Stimulated activated CD8-positive, alpha-beta memory T cell treated with anti-CD3 and anti-CD28 coated beads, Interleukin-15, amount 100 ng/mL, for 4 hours (primary cell): ENCODE measurements at regions not wholly inside any gene's neighbourhood (a gene's known extent, or its start where the extent isn't known, plus 50 kb on each side); places are given as distances from the start of the nearest gene placed in this dataset.

Experiments
- DNase-seq, 2 donors: peaks; one replicate each; pipeline ENCODE4 v3.0.0-alpha.2; 2020; ENCODE audit warnings: low read depth in 2 of 2

DNA sequence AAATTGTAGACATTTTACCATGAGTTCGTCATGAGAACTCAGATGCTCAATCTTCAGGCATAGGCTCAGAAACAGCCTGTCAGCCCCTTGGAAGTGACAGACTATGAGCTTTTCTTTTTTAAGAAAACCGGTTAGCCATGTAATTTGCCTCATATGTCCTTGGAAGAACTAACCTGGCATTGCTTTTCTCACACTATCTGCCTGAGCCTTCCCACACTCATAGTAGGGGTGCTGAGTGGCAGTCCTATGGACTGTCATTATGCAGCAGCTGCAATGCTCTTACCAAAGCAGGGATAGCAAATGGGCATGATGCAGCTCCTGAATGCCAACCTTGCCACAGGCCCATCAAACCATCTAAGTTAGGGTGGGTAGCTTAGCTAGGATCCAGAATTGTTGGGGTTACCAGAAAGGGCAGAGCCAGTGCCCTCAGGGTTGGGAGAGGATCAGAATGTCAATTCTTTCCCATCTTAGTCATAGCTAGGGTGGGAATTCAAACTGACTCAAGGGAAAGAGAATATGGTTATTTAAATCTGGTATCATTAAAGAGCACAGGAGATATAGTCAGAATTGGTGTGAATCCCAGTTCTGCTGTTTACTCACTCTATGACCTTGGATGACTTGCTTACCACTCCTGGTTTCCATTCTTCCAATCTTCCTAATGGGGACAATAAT, 230.6 kb upstream of the CPEB2 start:
- no peak for DNase-seq

DNA sequence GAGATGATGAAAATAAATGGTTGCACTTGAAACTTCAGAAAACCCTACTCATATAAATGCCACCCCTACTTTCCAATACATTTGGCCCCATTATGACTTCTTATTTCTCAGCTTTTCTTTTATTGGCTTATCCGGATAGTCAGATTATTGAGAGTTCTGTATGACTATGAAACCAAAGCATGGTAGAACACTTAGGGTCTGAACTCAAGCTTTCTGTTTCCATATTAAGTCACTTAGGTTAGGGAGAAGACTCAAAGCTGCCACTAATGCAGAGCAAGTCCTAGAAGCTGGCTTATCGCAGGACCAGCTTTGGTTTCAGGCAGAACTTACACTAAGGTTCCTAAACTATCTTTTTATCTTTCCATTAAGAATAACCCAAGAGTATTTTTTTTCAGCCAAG, 229.9 kb upstream of the CPEB2 start:
- DNase-seq, result no peak

DNA sequence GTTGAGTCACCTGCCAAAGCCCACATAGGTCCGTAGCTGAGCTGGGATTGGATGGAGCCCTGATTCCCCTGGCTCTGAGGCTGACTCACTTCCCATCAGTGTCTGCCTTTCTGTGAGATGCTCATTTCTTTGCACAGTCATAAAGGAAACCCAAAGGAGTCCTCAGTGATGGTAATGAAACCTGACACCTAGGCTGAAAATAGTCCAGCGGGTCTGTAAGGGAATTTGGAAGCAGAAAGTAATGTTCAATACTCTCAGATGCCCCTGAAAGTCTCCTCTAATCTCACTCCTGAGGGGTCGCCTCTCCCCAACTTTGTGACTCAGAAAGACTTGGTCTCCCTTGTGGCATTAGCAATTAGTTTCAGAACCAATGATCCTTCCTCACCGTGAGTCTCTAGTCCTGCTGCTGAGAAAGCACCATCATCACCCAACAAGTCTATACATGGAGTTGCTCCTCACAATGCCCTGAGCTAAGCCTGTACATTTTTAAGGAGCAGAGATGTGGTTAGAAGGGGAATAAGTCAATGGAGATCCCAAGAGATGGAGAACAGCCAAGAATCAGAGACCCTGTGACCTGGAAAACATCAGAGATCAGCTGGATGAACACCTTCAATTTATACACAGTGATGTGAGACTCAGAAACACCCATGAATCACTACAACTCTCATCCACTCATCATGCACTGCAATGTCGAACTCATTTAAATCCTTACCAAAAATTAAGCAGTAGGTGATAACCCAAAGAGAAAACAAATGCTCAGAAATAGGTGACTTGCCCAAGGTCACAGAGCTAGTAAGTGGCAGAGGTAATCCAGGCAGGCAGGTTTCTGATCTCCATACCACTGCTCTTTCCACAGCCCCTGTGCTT, 219.0 kb upstream of the CPEB2 start:
- no peak for DNase-seq

DNA sequence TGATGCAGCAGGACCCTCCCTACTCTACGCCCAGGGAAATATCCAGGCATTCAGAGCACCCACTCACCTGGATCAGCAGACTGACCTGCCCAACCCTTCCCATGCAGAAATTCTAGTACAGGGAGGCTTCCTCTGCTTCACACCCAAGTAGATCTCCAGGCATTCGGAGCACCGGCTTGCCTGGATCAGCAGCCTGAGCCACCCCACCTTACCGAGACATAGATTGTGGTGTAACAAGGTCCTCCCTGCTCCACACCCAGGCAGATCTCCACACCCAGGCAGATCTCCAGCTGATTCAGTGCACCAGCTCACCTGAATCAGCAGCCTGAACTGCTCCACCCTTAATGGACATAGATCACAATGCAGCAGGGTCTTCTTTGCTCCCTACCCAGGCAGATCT, 215.1 kb upstream of the CPEB2 start:
- DNase-seq, result no peak

DNA sequence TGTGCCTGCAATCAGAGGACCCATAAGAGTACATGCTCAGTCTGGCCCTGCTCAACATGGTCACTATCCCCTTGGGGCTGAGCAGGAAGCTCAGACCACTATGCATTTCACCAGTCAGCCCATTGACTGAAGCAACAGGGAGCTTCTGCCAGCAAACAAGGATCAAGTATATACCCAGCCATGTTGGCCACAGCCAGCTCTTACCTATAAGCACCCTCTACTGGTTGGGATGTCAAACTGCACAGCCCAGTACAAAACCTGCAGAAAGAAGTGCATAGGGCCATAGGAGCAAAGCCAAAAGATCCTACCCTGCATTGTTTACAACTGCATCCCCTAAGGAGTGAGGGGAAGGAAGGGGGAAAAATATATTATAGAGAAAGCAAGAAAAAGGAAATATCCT, 214.4 kb upstream of the CPEB2 start:
- no peak for DNase-seq

DNA sequence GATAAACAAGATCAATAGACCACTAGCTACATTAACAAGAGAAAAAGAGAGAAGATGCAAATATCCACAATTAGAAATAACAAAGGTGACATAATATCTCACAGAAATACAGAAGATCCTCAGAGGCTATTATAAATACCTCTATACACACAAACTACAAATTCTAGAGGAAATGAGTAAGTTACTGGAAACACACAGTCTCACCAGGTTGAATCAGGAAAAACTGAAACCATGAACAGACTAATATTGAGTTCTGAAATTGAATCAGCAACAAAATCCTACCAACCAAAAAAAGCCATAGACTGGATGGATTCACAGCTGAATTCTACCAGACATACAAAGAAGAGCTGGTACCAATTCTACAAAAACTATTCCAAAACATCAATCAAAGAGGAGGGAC, 211.8 kb upstream of the CPEB2 start:
- no peak for DNase-seq

DNA sequence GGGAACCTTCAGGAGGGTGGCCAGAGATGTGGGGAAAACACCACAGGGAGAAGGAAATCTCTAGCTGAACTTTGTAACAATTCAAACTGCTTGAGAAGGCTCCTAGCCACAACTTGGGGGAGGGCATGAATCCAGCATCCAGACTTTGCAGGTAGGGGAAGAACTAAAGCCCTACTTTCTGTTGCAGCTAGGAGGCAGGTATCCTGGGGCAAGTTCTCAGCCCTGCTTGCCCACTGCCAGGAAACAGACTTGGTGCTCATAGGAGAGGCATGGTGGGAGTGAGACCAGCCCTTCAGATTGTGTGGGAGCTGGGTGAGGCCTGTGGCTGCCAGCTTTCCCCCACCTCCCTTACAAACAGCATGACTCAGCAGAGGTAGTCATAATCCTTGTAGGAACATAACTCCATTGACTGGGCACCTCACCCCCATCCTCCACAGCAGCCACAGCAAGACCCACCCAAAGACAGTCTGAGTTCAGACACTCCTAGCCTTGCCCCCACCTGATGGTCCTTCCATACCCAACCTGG, 209.5 kb upstream of the CPEB2 start:
- DNase-seq, result no peak

DNA sequence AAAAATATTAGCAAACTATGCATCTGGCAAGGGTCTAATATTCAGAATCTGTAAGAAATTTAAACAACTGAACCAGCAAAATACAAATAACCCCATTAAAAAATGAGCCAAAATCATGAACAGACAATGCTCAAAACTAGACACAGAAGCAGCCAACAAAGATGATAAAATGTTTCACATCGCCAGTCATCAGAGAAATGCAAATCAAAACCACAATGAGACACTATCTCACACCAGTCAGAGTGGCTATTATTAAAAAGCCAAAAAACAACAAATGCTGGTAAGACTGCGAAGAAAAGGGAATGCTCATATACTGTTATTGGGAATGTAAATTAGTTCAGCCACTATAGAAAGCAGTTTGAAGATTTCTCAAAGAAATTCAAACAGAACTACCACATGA, 201.3 kb upstream of the CPEB2 start:
- DNase-seq, result no peak

DNA sequence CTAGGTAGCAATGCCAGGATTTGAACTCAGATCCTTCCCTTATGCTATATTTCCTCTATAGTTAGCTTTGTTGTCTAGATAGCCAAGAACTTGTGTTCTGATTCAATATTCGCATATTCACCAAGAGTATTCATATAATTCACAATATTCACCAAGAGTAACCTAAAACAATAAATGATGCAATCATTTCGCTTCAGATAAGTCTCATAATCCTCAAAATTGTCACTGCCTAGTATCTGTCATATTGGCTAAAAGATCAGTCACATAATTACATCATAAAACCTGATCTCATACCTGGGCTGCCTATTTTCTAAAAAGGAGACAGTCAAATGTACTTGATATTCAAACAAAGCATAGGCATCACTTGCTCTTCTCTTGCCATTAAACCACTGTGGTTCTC, 199.7 kb upstream of the CPEB2 start:
- no peak for DNase-seq

DNA sequence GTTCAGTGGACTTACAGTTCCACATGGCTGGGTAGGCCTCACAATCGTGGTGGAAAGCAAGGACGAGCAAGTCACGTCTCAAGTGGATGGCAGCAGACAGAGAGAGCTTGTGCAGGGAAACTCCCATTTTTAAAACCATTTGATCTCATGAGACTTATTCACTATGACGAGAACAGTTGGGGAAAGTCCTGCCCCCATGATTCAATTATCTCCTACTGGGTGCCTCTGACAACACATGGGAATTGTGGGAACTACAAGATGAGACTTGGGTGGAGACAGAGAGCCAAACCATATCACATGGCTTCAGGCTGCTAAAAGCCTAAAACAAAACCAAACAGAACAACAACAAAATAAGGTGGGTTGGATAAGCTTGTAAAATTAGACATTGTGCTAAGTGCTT, 194.4 kb upstream of the CPEB2 start:
- DNase-seq, result no peak

DNA sequence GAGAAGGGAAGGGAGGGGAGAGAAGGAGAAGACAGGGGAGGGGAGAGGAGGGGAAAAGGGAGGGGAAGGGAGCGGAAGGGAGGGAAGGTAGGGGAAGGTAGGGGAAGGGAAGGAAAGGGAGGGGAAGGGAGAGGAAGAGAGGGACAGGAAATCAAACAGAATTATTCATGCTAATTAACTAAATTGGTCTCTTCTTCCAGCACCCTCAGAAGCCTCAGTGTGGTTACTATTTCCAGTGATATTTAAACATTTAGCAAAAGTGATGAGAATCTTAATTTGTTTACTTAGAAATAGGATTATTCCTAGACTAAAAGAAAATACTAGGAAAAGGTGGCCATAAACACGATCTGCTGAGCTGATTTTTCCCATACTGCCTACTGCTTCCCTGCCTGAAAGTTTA, 193.1 kb upstream of the CPEB2 start:
- DNase-seq, result no peak

DNA sequence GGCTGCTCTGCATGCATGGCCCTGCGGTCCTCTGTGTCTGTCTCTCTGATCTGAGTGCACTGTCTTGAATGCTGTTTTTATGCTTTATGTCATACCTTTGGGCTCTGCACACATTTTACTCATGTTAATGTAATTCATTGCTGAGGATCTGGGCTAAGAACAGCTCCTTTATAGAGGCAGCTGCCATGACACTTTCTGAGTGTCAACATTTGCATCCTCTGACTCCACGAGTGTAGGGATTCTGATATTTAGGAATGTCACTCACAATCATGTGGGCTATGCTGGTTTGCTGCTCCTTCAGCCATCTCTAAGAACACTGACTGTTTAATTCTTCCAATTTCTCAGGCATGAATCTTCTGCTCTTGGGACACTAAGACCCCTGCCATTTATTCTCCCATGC, 192.2 kb upstream of the CPEB2 start:
- no peak for DNase-seq

DNA sequence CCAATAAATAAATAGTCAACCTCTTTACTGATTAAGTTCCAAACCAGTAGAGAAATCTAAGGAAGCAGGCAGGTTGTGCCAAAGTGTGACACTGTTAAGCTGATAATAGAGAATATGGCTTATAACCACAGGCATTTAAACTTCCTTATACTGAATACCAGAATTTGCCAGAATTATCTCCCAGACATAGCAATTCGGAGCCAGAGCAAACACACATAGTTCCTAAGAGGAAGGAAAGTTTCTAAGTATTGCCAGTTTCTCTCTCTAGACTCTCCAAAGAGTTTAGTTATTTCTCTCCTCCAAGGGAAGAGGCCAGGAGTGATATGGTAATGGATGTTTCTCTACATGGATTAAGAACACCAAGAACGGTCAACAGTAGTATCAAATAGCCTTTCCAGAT, 191.7 kb upstream of the CPEB2 start:
- no peak for DNase-seq

DNA sequence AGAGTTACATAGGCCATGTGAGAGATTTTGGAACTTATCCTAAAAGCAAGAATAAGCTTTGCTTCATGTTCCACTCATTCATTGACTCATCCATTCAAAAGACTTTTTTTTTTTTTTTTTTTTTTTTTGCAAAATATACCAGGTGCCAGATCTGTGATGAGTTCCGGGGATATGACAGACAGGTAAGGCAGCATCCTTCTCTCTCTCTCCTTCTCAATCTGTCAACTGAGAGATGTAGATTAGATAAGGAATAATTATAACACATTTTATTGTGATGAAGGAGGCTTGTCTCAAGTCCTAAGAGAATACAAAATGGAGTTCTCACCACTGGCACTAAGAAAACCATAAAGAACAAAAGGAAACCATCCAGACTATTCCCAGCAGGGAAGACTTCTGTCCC, 190.2 kb upstream of the CPEB2 start:
- no peak for DNase-seq

DNA sequence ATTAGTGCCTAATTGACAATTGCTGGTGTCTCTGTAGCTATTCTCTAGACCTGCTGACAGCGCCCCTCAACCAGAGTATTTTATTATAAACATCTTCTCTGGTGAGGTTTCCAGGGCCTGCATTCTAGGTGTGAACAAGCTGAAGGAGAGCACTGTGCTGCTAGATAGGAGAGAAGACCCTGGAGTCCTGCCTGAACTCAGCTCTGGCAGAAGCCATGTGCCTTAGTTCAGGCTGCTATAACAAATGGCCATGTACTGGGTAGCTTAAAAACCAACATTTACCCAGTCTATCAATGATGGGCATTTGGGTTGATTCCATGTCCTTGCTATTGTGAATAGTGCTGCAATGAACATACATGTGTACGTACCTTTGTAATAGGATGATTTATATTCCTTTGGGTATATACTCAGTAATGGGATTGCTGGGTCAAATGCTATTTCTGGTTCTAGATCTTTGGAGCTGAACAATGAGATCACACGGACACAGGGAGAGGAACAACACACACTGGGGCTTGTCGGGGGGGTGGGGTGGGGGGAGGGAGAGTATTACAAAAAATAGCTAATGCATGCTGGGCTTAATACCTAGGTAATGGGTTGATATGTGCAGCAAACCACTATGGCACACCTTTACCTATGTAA, 185.5 kb upstream of the CPEB2 start:
- DNase-seq, result no peak

DNA sequence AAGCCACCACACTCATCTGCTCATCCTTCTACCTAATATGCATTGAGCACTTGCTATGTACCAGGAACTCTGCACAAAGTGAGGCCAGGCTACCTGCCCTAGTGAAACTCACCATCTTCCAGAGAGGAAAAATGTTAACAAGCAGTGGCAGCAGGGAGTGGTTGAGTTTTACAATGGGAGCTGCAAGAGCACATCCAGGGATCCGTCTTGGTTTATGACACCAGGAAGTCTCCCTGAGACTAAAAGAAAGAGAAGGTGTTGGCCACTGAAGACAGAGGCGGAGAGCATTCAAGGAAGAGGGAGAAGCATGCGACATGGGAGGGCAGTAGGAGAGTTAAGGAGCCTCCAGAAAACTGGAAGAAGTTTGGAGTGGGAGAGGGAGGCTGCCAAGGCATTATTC, 178.1 kb upstream of the CPEB2 start:
- DNase-seq, result no peak

DNA sequence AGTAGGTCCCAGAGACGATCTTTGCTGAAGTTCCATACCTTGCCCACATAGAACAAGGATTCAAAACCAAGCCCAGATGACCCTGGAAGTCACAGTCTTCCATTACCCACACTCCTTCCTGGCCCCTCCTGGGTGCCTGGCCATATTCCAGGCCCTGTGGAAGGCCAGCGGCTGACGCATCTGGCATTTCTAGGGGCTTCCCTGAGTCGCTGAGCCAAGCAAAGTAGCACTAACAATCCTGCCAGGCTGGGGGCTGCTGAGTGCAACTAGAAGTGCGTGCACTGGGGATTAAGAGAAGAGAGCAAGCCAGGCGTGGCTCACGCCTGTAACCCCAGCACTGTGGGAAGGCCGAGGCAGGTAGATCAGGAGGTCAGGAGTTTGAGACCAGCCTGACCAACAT, 175.2 kb upstream of the CPEB2 start:
- no peak for DNase-seq

DNA sequence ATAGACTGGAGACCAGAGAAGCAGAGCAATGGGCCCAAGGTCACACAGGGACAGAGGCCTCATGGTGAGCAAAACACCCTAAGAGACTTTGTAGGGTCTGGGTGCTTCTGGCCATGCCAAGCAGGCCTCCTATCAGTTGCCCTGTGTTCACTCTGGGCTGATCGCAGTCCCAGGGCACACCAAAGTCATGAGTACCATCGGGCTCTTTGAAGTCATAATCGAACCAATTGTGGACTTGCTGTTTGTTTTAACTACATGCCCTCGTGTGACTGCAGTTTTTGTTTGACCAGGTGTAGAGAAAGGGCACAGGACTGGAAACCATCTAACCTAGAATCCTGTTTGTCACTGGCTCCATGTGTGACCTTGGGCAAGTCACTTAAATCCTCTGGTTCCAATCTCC, 172.5 kb upstream of the CPEB2 start:
- no peak for DNase-seq

DNA sequence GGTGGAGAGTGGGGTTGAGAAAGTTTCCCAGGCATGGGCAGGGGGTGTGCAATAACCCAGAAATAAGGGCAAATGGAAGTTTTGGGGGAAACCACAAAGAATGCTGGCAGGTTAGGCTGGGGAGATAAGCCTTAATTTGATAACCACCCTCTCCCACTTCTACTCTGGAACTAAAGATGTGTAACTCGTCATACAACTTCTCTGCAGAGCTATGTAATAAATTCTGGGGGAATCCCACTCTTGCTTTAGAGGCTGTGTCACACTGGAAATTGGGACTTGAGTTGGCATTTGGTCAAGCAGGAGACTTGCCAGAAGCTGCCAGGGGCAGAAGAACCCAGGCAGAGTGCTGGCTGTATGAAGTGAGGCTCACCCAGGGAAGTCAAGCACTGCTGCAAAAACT, 170.9 kb upstream of the CPEB2 start:
- no peak for DNase-seq

DNA sequence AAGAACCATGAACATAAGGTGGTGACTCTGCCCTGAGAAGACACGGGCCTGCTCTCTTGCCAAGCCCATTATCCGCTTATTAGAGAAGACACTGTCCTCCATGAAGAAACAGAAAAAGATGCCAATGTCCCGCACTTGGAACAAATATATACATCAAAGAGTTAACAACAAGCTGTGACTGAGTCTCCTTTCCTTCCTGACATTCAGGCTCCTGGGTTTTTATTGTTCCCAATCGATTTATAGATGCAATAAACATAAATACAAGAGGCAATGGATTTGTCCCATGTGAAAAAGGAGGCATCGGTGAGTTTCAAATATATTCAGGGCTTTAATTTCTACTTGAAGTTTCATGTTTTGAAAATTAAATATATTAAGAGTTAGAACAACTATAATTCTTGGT, 169.2 kb upstream of the CPEB2 start:
- no peak for DNase-seq

DNA sequence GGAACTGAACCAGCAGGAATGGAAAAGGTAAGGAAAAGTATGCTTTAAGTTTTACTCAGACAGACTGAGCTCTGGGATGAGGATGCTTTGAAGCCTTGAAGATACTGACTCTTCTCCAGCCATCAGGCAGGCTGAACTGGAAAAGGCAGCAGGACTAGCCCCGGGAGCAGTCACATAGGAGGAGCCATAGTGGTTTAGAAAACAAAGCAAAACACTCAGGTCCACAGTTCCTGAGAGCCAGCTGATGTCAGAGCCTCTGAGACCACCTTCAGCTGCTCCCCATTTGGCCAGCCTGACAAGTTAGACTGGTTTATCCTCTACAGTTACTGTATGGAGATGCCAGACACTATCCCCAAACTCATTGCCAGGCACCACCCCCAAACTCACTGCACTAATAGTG, 167.9 kb upstream of the CPEB2 start:
- DNase-seq, result no peak

DNA sequence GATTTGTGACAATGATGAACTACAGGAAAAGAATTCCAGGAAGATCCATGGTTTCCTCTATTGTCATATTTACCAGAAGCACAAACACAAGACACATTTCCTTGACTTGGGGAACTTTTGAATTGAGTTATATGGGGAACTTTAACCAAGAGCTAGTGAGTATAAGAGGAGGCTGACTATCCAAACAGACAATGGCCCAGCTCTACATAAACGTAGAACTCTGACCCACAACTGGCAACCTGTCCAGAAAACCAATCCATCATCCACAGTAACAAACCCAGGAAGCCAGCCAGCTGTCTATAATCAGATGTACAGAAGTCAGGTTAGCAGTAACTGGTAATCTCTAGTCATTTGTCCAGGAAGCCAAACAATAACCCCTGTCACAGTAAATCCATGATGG, 167.0 kb upstream of the CPEB2 start:
- DNase-seq, result no peak
